ENCODE measurements at regions not wholly inside any gene's neighbourhood (a gene's known extent, or its start where the extent isn't known, plus 50 kb on each side); places are given as distances from the start of the nearest gene placed in this dataset.

DNA sequence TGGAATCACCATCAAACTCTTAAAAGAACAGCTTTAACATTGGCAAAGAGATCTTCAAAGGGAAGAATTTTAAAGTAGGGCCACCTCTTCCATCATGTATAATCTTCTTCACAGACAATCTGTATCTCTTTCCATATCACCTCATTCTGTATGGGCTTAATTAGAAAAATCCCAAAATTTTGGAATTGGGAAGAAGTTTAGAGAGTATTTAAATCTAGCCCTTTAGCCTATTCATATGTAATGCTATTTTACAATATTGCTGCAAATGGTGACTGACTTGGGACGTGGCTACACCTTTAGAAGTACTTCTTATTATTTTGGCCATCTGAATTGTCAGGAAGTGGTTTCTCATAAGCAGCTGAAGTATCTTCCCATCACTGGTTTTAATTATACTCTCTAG lies 474.3 kb downstream of the RFPL4B start:
- TF ChIP-seq, protein P1, sequence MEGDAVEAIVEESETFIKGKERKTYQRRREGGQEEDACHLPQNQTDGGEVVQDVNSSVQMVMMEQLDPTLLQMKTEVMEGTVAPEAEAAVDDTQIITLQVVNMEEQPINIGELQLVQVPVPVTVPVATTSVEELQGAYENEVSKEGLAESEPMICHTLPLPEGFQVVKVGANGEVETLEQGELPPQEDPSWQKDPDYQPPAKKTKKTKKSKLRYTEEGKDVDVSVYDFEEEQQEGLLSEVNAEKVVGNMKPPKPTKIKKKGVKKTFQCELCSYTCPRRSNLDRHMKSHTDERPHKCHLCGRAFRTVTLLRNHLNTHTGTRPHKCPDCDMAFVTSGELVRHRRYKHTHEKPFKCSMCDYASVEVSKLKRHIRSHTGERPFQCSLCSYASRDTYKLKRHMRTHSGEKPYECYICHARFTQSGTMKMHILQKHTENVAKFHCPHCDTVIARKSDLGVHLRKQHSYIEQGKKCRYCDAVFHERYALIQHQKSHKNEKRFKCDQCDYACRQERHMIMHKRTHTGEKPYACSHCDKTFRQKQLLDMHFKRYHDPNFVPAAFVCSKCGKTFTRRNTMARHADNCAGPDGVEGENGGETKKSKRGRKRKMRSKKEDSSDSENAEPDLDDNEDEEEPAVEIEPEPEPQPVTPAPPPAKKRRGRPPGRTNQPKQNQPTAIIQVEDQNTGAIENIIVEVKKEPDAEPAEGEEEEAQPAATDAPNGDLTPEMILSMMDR (IDR thresholded peaks at IDR 0.05; ENCODE audit: low read length): no peak
- TF ChIP-seq EZH2 (optimal IDR thresholded peaks at IDR 0.05; ENCODE audit: low read depth, low read length): no peak

Measured in MM.1S (cell line).